RWPE2 (cell line): ENCODE measurements at regions not wholly inside any gene's neighbourhood (a gene's known extent, or its start where the extent isn't known, plus 50 kb on each side); places are given as distances from the start of the nearest gene placed in this dataset.
"Not testable (repeated sequence)": the region's sequence is repeated elsewhere in the genome, so short reads cannot be mapped to it uniquely, and the experiment has no call there.

ENCODE experiments used
- ATAC-seq: fragments of 200-7000 bp; cut with Tn5 transposase; 3 replicates; pipeline ENCODE4 v1.9.1; 2021; ENCODE audit warnings: low read depth
- DNase-seq: peaks from one replicate; pipeline ENCODE4 v3.0.0-alpha.2; 2020; ENCODE audit warnings: low spot score
- H3K27ac ChIP-seq: fragments of 450-650 bp; 2 replicates; pipeline ENCODE4 v1.5.1; 2017; ENCODE audit warnings: mild to moderate bottlenecking; ENCODE audit not compliant: poor library complexity, severe bottlenecking
- H3K27me3 ChIP-seq: fragments of 250-450 bp; sonication (Bioruptor Pico); 2 replicates; pipeline ENCODE4 v1.5.1; 2021; ENCODE audit warnings: mild to moderate bottlenecking, moderate library complexity; ENCODE audit not compliant: insufficient read depth, poor library complexity, severe bottlenecking
- H3K36me3 ChIP-seq: fragments of 250-450 bp; sonication (Bioruptor Pico); 2 replicates; pipeline ENCODE4 v1.5.1; 2020; ENCODE audit warnings: low read depth, mild to moderate bottlenecking, moderate library complexity
- H3K4me1 ChIP-seq: fragments of 250-450 bp; sonication (Bioruptor Pico); 2 replicates; pipeline ENCODE4 v1.5.1; 2021; ENCODE audit warnings: mild to moderate bottlenecking, moderate library complexity; ENCODE audit not compliant: insufficient read depth, poor library complexity, severe bottlenecking
- H3K4me3 ChIP-seq: fragments of 250-450 bp; sonication (Bioruptor Pico); 2 replicates; pipeline ENCODE4 v1.5.1; 2021; ENCODE audit warnings: mild to moderate bottlenecking, moderate library complexity; ENCODE audit not compliant: severe bottlenecking
- H3K9me3 ChIP-seq: fragments of 250-450 bp; sonication (Bioruptor Pico); 2 replicates; pipeline ENCODE4 v1.5.1; 2021; ENCODE audit warnings: mild to moderate bottlenecking, moderate library complexity; ENCODE audit not compliant: severe bottlenecking
- CTCF ChIP-seq: fragments of 450-650 bp; IDR thresholded peaks from one replicate; pipeline ENCODE4 v1.5.1; 2017; ENCODE audit warnings: mild to moderate bottlenecking, moderate library complexity; ENCODE audit not compliant: poor library complexity, severe bottlenecking

DNA sequence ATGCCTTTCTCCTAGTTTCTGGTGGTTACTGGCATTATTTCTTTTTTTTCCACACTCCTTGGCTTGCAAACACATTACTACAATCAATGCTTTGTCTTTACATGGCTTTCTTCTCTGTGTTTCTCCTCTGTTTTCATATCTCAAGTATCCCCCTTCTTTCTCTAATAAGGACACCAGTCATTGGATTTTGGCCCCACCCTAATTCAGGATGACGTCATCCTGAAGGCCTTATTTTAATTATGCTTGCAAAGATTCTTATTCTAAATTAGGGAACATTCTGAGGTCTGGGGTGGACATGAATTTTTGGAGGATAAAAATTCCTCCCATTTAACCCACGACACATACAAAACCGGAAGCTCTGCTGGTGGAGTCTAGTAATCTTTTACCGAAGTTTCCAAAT is 1556.6 kb downstream of the DPP10 start:
- no peak overlapping the region for H3K4me3 ChIP-seq
- no peak overlapping the region for H3K27ac ChIP-seq
- no peaks in the 10 kb centered on the region for H3K36me3 ChIP-seq
- no peaks in the 10 kb centered on the region for H3K27me3 ChIP-seq
- no peaks in the 10 kb centered on the region for H3K9me3 ChIP-seq
- no peak for TF ChIP-seq CTCF
- no peak for DNase-seq
- no peaks in the 10 kb centered on the region for H3K4me1 ChIP-seq
- ATAC-seq, result no peak

DNA sequence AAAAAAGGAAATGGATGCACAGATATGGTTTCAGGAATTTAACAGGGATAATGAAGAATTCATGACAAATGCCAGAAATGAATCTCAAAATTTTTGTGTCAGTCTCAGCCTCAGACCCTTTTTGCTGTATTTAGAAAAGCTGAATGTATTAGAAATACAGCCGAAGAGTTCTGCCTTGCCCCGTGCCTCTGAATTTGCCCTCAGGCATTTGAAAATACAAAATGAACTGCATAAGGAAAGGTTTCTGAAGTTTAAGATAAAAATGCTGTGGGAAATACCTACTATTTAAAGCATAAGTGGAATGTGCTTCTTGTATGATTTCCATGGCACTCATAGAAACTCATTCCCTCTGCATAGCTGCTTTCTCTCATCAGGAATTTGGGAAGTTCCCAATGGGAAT is 1580.6 kb downstream of the DPP10 start:
- Histone ChIP-seq H3K4me3 (no peak overlapping the region), H3K36me3 (no peaks in the 10 kb centered on the region), H3K27ac (no peak overlapping the region), H3K4me1 (no peaks in the 10 kb centered on the region), H3K27me3 (no peaks in the 10 kb centered on the region), H3K9me3 (no peaks in the 10 kb centered on the region)
- no peak for ATAC-seq
- no peak for DNase-seq
- TF ChIP-seq CTCF, result no peak

GRCh38 chr2:116038758-116039157 is 1596.3 kb downstream of the DPP10 start:
- not testable (repeated sequence) for H3K4me3 ChIP-seq, H3K36me3 ChIP-seq

GRCh38 chr2:116042530-116042929 is 1600.1 kb downstream of the DPP10 start:
- Histone ChIP-seq H3K27me3 (no peaks in the 10 kb centered on the region), H3K27ac (no peak overlapping the region), H3K4me3 (no peak overlapping the region), H3K4me1 (no peaks in the 10 kb centered on the region), H3K9me3 (peaks cover 2% of the 10 kb centered on the region), H3K36me3 (no peaks in the 10 kb centered on the region)
- ATAC-seq, result no peak
- DNase-seq, result no peak
- TF ChIP-seq CTCF, result no peak

More at GRCh38 chr2:116038758-116039157, 1596.3 kb downstream of the DPP10 start:
- not testable (repeated sequence) for H3K4me1 ChIP-seq, H3K27ac ChIP-seq, ATAC-seq, H3K9me3 ChIP-seq, H3K27me3 ChIP-seq, DNase-seq

DNA sequence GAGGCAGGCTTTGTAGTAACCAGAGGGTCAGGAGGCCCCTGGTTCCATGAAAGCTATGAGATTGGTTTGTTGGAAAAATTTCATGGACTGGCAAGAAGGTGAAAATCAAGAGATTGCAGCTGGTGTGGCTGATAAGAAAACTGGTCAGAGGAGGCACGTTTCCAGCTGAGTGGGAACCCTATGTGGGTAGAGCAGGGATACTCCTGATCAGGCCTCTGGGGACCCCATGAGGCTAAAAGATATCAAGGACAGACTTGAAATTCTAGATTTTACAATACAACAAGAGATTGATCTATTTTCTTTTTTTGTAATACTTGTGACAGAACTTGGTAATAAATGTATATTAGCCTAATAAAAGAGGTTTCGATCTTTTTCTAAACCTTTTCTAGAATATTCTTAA is 1615.1 kb downstream of the DPP10 start:
- Histone ChIP-seq H3K4me3 (no peak overlapping the region), H3K4me1 (no peaks in the 10 kb centered on the region), H3K27ac (no peak overlapping the region), H3K36me3 (no peaks in the 10 kb centered on the region), H3K27me3 (no peaks in the 10 kb centered on the region), H3K9me3 (no peaks in the 10 kb centered on the region)
- no peak for TF ChIP-seq CTCF
- DNase-seq (no peak), ATAC-seq (no peak)
